ENCODE measurements at regions not wholly inside any gene's neighbourhood (a gene's known extent, or its start where the extent isn't known, plus 50 kb on each side); places are given as distances from the start of the nearest gene placed in this dataset.
"Not testable (repeated sequence)": the region's sequence is repeated elsewhere in the genome, so short reads cannot be mapped to it uniquely, and the experiment has no call there.

DNA sequence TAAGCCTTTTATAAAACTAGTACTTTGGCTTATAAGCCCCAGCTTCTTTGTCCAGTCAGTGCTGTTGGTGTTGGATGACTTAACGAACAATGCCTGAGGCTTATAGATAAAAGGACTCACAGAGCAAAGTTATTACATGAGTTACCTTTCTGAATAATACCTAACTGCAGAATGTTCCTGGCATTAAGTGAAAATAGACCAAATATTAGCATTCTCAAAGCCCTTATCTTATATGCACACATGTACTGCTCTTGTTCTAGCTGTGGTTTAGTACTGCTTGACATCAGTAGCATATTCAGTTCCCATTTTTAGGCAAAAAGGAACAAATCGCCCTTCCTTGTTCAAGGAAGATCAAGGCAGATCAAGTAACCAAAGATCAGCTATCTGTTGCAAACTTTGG, 131.6 kb downstream of the ZNF330 start:
- TF ChIP-seq, protein P1, sequence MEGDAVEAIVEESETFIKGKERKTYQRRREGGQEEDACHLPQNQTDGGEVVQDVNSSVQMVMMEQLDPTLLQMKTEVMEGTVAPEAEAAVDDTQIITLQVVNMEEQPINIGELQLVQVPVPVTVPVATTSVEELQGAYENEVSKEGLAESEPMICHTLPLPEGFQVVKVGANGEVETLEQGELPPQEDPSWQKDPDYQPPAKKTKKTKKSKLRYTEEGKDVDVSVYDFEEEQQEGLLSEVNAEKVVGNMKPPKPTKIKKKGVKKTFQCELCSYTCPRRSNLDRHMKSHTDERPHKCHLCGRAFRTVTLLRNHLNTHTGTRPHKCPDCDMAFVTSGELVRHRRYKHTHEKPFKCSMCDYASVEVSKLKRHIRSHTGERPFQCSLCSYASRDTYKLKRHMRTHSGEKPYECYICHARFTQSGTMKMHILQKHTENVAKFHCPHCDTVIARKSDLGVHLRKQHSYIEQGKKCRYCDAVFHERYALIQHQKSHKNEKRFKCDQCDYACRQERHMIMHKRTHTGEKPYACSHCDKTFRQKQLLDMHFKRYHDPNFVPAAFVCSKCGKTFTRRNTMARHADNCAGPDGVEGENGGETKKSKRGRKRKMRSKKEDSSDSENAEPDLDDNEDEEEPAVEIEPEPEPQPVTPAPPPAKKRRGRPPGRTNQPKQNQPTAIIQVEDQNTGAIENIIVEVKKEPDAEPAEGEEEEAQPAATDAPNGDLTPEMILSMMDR (IDR thresholded peaks at IDR 0.05; ENCODE audit: insufficient read depth, missing control alignments) = no peak
- DNase-seq (ENCODE audit: insufficient read length, low spot score) = no peak
- FAIRE-seq = no peak

- TF ChIP-seq, protein P1 (IDR thresholded peaks at IDR 0.05; ENCODE audit: insufficient read depth, missing control alignments) = no peak
- no peak for FAIRE-seq
Observed at GRCh38 chr4:141352909-141353525, 132.3 kb downstream of the ZNF330 start.

DNA sequence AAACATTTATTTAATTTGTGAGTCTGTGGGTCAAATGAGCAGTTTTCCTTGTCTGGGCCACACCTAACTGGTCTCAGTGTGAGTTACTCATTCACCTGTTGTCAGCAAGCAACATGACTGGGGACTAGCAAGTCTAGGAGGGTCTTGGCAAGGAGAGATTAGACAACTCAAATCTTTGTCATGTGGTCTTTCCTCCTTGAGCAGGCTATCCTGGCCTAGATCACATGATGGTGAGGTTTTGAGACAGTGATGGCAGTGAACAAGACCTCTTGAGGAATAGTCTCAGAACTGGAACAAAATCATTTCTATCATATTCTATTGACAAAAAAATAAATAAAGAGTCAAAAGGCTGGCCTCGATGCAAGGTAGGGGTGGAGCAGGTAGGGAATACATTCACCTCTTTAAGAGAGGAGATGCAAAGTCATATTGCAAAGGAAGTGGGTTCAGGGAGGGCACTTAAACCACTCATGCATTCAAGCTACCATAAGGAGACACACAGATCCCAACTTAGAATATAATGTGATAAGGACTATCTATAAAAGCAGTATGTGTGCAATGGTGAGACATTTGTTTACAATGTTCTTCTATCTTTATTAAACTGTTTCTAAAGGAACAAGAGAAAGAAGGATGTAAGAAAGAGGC, 135.7 kb downstream of the ZNF330 start:
- FAIRE-seq (no peak), DNase-seq (ENCODE audit: insufficient read length, low spot score) (no peak)
- TF ChIP-seq, protein P1 (IDR thresholded peaks at IDR 0.05; ENCODE audit: insufficient read depth, missing control alignments) = no peak

More at GRCh38 chr4:141352909-141353525, 132.3 kb downstream of the ZNF330 start:
- DNase-seq (ENCODE audit: insufficient read length, low spot score) = no peak

GRCh38 chr4:141356963-141357335, 136.3 kb downstream of the ZNF330 start:
- DNase-seq (ENCODE audit: insufficient read length, low spot score) (no peak), FAIRE-seq (no peak)
- TF ChIP-seq, protein P1 (IDR thresholded peaks at IDR 0.05; ENCODE audit: insufficient read depth, missing control alignments) = no peak

- not testable (repeated sequence) for DNase-seq (ENCODE audit: insufficient read length, low spot score); FAIRE-seq
Observed at GRCh38 chr4:141368241-141368640, 147.5 kb downstream of the ZNF330 start.

GRCh38 chr4:141371206-141371605, 150.5 kb downstream of the ZNF330 start:
- no peak for DNase-seq (ENCODE audit: insufficient read length, low spot score)
- FAIRE-seq = no peak

GRCh38 chr4:141375855-141376254, 155.2 kb downstream of the ZNF330 start:
- DNase-seq (ENCODE audit: insufficient read length, low spot score) (no peak), FAIRE-seq (no peak)
- TF ChIP-seq, protein P1 (IDR thresholded peaks at IDR 0.05; ENCODE audit: insufficient read depth, missing control alignments) = no peak

More at GRCh38 chr4:141371206-141371605, 150.5 kb downstream of the ZNF330 start:
- TF ChIP-seq, protein P1 (IDR thresholded peaks at IDR 0.05; ENCODE audit: insufficient read depth, missing control alignments) = no peak
